ENCODE measurements at regions not wholly inside any gene's neighbourhood (a gene's known extent, or its start where the extent isn't known, plus 50 kb on each side); places are given as distances from the start of the nearest gene placed in this dataset.

DNA sequence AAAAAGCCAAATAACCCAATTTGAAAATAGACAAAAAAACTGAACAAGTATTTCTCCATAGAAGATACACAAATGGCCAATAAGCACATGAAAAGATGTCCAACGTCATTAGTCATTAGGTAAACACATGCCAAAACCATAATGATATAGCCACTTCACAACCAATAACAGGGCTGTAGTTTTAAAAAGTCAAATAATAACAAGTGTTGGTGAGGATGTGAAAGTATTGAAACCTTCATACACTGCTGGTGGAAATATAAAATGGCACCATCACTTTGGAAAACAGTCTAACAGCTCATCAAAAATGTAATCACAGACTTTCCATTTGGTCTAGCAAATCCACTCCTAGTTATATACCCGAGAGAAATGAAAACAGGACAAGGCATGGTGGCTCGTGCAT, 144.2 kb upstream of the CYP1B1 start:
- Histone ChIP-seq H3K4me3 (no peak overlapping the region), H3K36me3 (ENCODE audit: insufficient read depth) (no peaks in the 10 kb centered on the region), H4K20me1 (replicated peaks; ENCODE audit: insufficient read depth) (no peaks in the 10 kb centered on the region), H3F3A (replicated peaks; ENCODE audit: low read depth) (no peaks in the 10 kb centered on the region), H3K4me1 (ENCODE audit: insufficient read depth) (no peaks in the 10 kb centered on the region; the same call in 1 of the 2 replicates), H3K27me3 (ENCODE audit: insufficient read depth) (no peaks in the 10 kb centered on the region), H3K27ac (ENCODE audit: low read depth) (no peak overlapping the region), H3K4me2 (no peak overlapping the region), H2AFZ (no peak overlapping the region), H3K9me2 (ENCODE audit: insufficient read depth) (peaks cover 14% of the 10 kb centered on the region; the same call in 1 of the 2 replicates), H3K79me2 (replicated peaks; ENCODE audit: insufficient read depth) (no peaks in the 10 kb centered on the region)
- Mint-ChIP-seq H3K36me3 (ENCODE audit: low read depth) (no peaks in the 10 kb centered on the region), H3K4me1 (peaks cover 16% of the 10 kb centered on the region), H3K9me3 (no peaks in the 10 kb centered on the region; the same call in 2 of the 3 replicates), H3K4me3 (no peak overlapping the region), H3K27me3 (ENCODE audit: insufficient read depth, low read depth, poor library complexity) (no peaks in the 10 kb centered on the region), H3K27ac (no peak overlapping the region)
- DNase-seq (ENCODE audit: low spot score) (no peak), ATAC-seq (no peak)
- TF ChIP-seq POLR2AphosphoS5 (IDR thresholded peaks at IDR 0.05; ENCODE audit: low read depth) (no peak), STAT1 (IDR thresholded peaks at IDR 0.05; ENCODE audit: unreplicated experiment) (no peak), CREB1 (CRISPR knock-in tag; IDR thresholded peaks at IDR 0.05; ENCODE audit: low read depth) (no peak), ZNF331 (CRISPR knock-in tag; IDR thresholded peaks at IDR 0.05; ENCODE audit: low read depth) (no peak), JUNB (IDR thresholded peaks at IDR 0.05; ENCODE audit: unreplicated experiment) (no peak), NANOG (IDR thresholded peaks at IDR 0.05; ENCODE audit: borderline replicate concordance) (no peak), EZH2 (IDR thresholded peaks at IDR 0.05; ENCODE audit: low read depth, unreplicated experiment) (no peak), ZNF114 (CRISPR knock-in tag; IDR thresholded peaks at IDR 0.05) (no peak), EZH2phosphoT487 (IDR thresholded peaks at IDR 0.05; ENCODE audit: unreplicated experiment) (no peak)
- TF ChIP-seq, protein P1, sequence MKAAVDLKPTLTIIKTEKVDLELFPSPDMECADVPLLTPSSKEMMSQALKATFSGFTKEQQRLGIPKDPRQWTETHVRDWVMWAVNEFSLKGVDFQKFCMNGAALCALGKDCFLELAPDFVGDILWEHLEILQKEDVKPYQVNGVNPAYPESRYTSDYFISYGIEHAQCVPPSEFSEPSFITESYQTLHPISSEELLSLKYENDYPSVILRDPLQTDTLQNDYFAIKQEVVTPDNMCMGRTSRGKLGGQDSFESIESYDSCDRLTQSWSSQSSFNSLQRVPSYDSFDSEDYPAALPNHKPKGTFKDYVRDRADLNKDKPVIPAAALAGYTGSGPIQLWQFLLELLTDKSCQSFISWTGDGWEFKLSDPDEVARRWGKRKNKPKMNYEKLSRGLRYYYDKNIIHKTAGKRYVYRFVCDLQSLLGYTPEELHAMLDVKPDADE (IDR thresholded peaks at IDR 0.05) = no peak
- TF ChIP-seq, protein P2, sequence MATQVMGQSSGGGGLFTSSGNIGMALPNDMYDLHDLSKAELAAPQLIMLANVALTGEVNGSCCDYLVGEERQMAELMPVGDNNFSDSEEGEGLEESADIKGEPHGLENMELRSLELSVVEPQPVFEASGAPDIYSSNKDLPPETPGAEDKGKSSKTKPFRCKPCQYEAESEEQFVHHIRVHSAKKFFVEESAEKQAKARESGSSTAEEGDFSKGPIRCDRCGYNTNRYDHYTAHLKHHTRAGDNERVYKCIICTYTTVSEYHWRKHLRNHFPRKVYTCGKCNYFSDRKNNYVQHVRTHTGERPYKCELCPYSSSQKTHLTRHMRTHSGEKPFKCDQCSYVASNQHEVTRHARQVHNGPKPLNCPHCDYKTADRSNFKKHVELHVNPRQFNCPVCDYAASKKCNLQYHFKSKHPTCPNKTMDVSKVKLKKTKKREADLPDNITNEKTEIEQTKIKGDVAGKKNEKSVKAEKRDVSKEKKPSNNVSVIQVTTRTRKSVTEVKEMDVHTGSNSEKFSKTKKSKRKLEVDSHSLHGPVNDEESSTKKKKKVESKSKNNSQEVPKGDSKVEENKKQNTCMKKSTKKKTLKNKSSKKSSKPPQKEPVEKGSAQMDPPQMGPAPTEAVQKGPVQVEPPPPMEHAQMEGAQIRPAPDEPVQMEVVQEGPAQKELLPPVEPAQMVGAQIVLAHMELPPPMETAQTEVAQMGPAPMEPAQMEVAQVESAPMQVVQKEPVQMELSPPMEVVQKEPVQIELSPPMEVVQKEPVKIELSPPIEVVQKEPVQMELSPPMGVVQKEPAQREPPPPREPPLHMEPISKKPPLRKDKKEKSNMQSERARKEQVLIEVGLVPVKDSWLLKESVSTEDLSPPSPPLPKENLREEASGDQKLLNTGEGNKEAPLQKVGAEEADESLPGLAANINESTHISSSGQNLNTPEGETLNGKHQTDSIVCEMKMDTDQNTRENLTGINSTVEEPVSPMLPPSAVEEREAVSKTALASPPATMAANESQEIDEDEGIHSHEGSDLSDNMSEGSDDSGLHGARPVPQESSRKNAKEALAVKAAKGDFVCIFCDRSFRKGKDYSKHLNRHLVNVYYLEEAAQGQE (IDR thresholded peaks at IDR 0.05; ENCODE audit: unreplicated experiment) = no peak
- TF ChIP-seq, protein P3, sequence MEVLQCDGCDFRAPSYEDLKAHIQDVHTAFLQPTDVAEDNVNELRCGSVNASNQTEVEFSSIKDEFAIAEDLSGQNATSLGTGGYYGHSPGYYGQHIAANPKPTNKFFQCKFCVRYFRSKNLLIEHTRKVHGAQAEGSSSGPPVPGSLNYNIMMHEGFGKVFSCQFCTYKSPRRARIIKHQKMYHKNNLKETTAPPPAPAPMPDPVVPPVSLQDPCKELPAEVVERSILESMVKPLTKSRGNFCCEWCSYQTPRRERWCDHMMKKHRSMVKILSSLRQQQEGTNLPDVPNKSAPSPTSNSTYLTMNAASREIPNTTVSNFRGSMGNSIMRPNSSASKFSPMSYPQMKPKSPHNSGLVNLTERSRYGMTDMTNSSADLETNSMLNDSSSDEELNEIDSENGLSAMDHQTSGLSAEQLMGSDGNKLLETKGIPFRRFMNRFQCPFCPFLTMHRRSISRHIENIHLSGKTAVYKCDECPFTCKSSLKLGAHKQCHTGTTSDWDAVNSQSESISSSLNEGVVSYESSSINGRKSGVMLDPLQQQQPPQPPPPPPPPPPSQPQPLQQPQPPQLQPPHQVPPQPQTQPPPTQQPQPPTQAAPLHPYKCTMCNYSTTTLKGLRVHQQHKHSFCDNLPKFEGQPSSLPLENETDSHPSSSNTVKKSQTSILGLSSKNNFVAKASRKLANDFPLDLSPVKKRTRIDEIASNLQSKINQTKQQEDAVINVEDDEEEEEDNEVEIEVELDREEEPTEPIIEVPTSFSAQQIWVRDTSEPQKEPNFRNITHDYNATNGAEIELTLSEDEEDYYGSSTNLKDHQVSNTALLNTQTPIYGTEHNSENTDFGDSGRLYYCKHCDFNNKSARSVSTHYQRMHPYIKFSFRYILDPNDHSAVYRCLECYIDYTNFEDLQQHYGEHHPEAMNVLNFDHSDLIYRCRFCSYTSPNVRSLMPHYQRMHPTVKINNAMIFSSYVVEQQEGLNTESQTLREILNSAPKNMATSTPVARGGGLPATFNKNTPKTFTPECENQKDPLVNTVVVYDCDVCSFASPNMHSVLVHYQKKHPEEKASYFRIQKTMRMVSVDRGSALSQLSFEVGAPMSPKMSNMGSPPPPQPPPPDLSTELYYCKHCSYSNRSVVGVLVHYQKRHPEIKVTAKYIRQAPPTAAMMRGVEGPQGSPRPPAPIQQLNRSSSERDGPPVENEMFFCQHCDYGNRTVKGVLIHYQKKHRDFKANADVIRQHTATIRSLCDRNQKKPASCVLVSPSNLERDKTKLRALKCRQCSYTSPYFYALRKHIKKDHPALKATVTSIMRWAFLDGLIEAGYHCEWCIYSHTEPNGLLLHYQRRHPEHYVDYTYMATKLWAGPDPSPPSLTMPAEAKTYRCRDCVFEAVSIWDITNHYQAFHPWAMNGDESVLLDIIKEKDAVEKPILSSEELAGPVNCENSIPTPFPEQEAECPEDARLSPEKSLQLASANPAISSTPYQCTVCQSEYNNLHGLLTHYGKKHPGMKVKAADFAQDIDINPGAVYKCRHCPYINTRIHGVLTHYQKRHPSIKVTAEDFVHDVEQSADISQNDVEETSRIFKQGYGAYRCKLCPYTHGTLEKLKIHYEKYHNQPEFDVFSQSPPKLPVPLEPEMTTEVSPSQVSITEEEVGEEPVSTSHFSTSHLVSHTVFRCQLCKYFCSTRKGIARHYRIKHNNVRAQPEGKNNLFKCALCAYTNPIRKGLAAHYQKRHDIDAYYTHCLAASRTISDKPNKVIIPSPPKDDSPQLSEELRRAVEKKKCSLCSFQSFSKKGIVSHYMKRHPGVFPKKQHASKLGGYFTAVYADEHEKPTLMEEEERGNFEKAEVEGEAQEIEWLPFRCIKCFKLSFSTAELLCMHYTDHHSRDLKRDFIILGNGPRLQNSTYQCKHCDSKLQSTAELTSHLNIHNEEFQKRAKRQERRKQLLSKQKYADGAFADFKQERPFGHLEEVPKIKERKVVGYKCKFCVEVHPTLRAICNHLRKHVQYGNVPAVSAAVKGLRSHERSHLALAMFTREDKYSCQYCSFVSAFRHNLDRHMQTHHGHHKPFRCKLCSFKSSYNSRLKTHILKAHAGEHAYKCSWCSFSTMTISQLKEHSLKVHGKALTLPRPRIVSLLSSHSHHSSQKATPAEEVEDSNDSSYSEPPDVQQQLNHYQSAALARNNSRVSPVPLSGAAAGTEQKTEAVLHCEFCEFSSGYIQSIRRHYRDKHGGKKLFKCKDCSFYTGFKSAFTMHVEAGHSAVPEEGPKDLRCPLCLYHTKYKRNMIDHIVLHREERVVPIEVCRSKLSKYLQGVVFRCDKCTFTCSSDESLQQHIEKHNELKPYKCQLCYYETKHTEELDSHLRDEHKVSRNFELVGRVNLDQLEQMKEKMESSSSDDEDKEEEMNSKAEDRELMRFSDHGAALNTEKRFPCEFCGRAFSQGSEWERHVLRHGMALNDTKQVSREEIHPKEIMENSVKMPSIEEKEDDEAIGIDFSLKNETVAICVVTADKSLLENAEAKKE (CRISPR knock-in tag; IDR thresholded peaks at IDR 0.05) = no peak
- TF ChIP-seq, protein P4, sequence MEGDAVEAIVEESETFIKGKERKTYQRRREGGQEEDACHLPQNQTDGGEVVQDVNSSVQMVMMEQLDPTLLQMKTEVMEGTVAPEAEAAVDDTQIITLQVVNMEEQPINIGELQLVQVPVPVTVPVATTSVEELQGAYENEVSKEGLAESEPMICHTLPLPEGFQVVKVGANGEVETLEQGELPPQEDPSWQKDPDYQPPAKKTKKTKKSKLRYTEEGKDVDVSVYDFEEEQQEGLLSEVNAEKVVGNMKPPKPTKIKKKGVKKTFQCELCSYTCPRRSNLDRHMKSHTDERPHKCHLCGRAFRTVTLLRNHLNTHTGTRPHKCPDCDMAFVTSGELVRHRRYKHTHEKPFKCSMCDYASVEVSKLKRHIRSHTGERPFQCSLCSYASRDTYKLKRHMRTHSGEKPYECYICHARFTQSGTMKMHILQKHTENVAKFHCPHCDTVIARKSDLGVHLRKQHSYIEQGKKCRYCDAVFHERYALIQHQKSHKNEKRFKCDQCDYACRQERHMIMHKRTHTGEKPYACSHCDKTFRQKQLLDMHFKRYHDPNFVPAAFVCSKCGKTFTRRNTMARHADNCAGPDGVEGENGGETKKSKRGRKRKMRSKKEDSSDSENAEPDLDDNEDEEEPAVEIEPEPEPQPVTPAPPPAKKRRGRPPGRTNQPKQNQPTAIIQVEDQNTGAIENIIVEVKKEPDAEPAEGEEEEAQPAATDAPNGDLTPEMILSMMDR (conservative IDR thresholded peaks at IDR 0.05; ENCODE audit: low read depth in 2 of 2) = no peak

Data from GM23338 (cell line).